HG03354 (cell line): ENCODE measurements at regions not wholly inside any gene's neighbourhood (a gene's known extent, or its start where the extent isn't known, plus 50 kb on each side); places are given as distances from the start of the nearest gene placed in this dataset.
A peak's percentile ranks its signal among the peaks of the same experiment; 100 is the strongest.

Experiments used
- ATAC-seq: cut with Tn5 transposase; IDR thresholded peaks from one replicate; pipeline ENCODE4 v1.9.1; 2021; ENCODE audit warnings: mild to moderate bottlenecking; ENCODE audit not compliant: unreplicated experiment, poor library complexity, severe bottlenecking

- ATAC-seq = no peak
These were observed 103.1 kb upstream of the PRLR start for GRCh38 chr5:35333366-35333765.

DNA sequence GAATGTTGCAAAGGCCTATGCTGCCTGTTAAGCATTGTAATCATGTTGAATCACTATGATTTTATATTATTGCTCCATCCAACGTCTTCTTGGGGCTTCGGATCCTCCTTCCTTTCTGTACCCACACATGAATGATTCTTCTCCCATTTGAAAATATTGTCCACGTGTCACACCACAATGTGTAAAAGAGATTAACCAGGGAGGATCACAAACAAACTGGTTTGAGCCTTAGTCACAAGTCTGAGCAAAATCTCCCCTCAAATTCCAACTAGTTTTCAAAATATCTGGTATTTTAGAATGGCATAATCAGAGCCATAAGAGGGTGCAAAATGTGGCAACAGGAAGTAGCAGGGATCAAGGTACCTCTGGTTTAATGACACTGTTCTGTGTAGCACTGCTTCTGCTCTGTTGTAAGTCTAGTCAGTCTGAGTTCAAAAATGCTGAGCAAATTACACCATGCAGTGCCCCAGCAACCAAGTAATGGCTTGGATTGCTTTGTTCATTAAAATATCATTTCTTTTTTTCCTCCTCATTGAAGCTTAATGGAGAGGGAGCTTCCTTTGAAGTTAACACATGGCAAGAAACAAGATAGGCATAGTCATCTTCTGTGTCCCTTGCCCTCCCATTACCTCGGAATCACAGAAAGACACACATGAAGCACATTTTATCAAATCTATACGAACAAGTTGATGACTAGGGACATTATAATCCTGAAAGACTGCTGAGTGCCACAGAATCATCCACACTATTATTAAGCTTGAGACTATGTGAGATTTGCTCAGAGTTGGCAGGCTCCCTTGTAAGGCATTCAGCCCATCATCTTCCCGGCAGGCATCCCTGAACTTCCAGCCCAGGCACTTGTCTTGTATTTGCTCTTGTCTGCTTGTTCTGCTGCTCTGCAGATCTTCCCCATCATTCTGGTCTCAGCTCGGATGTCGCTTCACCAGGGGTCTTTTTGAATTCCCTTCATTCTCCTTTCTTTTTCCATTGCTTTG, 102.0 kb upstream of the PRLR start:
- ATAC-seq = no peak

DNA sequence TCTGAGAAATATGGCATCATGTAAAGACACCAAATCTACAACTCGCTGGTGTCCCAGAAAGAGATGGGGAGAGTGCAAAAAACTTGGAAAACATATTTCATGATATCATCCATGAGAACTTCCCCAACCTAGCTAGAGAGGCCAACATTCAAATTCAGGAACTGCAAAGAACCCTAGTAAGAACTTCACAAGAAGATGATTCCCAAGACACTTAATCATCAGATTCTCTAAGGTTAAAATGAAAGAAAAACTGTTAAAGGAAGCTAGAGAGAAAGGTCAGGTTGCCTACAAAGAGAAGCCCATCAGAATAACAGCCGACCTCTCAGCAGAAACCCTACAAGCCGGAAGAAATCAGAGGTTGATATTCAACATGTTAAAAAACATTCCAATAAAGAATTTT, 95.5 kb upstream of the PRLR start:
- no peak for ATAC-seq

DNA sequence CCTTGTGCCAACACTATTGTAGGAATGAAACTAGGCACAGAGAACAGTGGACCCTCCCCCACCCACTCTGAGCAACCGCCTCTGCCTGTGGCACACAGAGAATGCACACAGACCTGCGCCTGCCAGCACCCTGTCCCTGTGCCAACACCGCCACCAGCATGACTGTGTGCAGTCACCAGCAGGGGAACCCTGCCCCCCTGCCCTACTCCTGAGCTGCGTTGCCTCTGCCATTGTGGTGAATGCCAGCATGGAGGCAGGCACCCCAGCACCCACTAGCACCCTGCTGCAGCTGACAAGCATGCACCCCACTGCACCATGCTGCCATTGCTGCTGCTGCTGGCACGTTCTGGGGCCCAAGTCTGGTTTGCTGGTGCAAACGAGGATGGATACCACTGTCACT, 94.4 kb upstream of the PRLR start:
- ATAC-seq = no peak

DNA sequence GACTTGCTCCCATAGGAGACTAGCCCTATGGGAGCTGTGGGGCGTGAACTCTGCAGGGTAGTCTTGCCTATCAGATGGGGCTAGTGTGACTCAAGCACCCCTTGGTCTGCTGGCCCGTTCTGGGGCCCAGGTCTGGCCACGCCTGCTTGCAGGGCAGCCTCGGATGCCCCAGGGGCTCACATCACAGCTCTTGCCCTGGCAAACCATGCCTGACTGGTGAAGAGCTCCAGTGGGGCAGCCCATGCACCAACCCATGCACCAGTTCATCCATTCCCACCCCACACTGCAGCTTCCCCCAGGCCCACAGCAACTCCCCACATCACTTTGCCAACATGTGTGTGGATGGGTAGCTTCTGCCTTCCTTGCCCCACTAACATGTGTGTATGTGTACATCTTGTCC, 93.9 kb upstream of the PRLR start:
- no peak for ATAC-seq

DNA sequence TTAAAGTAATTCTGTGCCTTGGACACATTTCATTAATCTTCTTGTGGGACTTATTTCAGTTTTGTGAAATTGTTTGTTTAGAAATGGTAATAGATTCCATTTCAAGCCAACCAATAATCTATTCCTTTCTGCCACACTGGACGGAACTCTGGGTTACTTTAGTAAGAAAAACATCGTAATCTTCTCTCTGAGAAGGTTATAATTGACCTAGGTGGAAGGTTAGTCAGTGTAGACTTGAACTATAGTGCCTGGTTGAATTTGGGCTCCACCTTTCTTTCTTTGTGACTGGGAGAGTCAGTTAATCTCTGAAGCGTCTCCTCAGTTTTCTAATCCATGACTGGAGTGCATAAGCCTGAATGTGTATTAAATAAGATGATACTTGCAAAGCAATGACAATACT, 89.7 kb upstream of the PRLR start:
- ATAC-seq = peak; percentile 24

- ATAC-seq = peak; percentile 95
These were observed 89.2 kb upstream of the PRLR start for GRCh38 chr5:35319333-35320002.

- ATAC-seq = no peak
These were observed 87.3 kb upstream of the PRLR start for GRCh38 chr5:35317586-35317985.

- ATAC-seq = no peak
These were observed 86.5 kb upstream of the PRLR start for GRCh38 chr5:35316611-35317274.

- ATAC-seq = no peak
These were observed 83.0 kb upstream of the PRLR start for GRCh38 chr5:35313291-35313690.

- no peak for ATAC-seq
These were observed 82.0 kb upstream of the PRLR start for GRCh38 chr5:35312267-35312666.

DNA sequence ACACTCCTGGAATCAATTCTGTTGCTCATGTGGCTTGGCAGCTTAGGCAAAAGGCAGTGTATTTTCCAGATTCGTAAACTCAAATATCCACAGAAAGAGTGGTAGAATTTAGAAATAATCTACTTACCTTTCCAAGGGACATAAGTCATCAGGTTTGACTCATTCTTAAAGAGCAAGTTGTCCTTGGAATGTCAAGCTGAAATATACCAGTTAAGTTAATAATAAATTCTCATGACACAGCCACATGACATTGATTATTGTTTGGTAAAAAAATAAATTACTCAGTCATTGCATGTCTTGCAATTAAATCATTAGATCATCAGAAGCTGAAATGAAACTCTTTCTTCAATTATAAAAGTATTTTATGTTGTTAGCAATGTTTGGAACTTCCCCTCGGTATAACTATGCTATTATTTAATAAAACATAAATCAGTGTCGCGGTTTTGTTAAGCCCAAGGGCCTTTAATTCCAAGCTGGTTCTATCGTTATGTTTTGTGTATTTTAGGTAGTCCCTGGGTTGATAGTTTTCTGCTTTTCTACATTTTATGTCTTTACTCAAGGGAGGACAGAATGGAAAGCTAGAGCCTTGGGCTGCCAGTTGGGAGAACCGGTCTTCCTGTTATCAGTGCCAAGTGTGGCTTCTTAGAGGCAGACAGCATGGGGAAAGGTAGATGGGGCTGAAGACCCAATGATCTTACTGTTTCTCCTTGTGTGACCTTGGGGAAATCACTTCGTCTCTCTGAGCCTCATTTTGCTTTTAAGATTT, 79.3 kb upstream of the PRLR start:
- ATAC-seq = no peak

DNA sequence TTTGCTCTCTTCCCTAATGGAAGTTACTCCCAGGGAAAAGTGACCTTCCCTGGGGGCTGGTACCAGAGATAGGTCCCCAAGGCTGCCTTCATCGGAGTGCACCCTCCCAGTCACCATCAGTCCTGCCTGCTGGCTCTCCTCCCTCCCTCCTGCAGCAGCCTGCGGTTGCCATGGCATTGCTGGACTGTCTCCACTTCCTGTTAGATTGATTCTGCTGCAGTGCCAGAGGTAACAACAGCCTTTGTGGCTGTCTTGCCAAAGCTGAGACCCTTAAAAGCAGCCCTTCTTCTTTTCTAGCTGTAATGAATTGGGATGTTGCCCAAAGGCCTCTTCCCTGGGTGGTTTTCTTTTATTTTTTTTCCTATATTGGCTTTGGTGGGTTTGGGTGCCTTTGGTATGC, 78.1 kb upstream of the PRLR start:
- peak; percentile 92 for ATAC-seq

- ATAC-seq = no peak
These were observed 76.6 kb upstream of the PRLR start for GRCh38 chr5:35306716-35307365.

DNA sequence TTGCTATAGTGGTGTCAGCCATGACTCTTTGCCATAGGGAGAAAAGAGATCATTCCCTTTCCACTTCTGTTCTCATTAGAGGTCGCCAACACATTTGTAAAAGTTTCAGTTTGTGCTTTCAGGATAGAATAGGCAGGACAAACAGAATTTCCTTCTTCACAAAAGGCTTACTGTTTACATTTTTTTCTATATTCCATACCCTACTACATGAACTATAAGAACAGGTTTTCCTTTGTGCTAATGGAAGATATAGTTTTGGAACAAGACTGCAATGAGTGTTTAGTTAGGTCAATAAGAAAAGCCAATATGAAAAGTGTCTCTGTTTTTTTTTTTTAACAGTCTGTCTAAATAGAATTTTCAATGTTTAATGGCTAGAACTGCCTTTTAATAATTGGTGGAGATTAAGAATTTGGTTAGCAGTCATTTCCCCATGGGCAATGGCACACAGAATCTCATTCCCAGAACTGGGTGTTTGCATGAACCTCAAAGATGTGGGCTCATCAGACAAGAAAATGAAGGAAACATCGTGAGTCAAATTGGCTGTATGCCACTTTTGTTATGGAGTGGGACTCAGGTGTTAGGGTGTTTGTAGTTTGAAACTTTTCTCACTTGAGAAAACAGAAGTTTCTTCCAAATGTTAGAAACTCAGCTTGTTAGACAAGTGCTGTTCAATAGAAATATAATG, 75.2 kb upstream of the PRLR start:
- no peak for ATAC-seq

DNA sequence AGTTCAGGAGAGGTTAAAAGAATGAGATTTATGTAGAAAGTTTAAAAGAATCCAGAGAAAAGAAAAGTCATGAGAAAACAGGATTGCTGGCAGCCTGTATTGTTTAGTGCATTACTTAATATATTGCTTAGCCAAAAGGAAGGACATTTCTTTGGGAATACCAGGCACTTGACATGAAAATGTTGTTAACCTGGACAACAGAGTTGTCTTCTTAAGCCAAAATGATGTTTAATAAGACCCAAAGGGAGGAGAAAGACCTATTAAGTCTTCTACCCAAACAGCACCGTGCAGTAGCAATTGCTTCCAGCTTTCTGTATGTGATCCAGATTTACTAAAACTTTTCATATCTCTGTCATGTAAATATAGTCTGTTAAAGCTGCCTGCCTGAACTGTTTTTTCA, 74.0 kb upstream of the PRLR start:
- ATAC-seq = no peak

GRCh38 chr5:35303152-35303551, 72.9 kb upstream of the PRLR start:
- peak; percentile 42 for ATAC-seq

DNA sequence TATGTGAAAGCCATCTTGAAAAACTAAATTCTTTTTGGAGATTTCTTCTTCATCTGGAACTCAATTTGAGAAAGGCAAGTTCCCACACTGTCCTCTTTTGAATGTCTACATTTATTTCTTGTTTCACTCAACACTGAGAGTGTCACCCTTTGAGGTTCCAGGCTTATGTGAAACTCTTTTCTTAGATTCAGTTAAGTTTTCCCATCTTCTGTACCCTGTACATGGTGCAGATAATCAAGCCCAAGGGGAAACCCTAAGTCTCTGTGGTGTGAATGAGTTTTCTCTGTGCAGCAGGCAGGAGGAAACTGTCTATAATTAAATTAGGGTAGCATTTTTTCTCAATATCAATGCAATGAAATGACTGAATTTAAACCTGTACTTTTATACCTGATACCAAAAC, 72.3 kb upstream of the PRLR start:
- ATAC-seq = peak; percentile 93

- no peak for ATAC-seq
These were observed 67.5 kb upstream of the PRLR start for GRCh38 chr5:35297755-35298154.
